ENCODE measurements at regions not wholly inside any gene's neighbourhood (a gene's known extent, or its start where the extent isn't known, plus 50 kb on each side); places are given as distances from the start of the nearest gene placed in this dataset.

GRCh38 chr4:184955636-184956035, 62.7 kb upstream of the HELT start:
- BruUV-seq (replicated peaks), result no TSS peak
- ChIA-PET CTCF (ENCODE audit: low intra/inter-chr PET ratio, low total read pairs) (no interaction called here), POLR2A (no interaction called here)
- Histone ChIP-seq H3K36me3 (replicated peaks in 1 of 2; ENCODE audit: control insufficient read depth in 1 of 2, insufficient read depth in 2 of 2, low read length in 2 of 2) (no peaks in the 10 kb centered on the region), H3K9ac (ENCODE audit: insufficient read depth, low read depth, low read length) (no peak overlapping the region), H2AFZ (ENCODE audit: low read length) (no peak overlapping the region), H4K20me1 (ENCODE audit: insufficient read depth, low read length) (no peaks in the 10 kb centered on the region), H3K9me3 (ENCODE audit: low read length) (no peaks in the 10 kb centered on the region), H3K4me1 (ENCODE audit: insufficient read depth, low read length) (peaks cover 19% of the 10 kb centered on the region), H3K27ac (ENCODE audit: extremely low read length, insufficient read depth, low read length) (no peak overlapping the region), H3K4me3 (replicated peaks in 1 of 3; ENCODE audit: insufficient read depth in 1 of 3, low read depth in 2 of 3, low read length in 3 of 3) (no peak overlapping the region), H3K27me3 (ENCODE audit: control insufficient read depth in 1 of 2, insufficient read depth in 2 of 2, low read length in 2 of 2) (peaks cover 0 to 27% of the 10 kb centered on the region in 2 experiments; a peak in 2 of 5 replicates), H3K4me2 (ENCODE audit: low read depth, low read length) (no peak overlapping the region), H3K79me2 (ENCODE audit: insufficient read depth, low read length) (no peaks in the 10 kb centered on the region)
- 56% methylated on average over 8 of the region's 8 CpGs for WGBS (ENCODE audit: low lambda C conversion rate)
- in situ Hi-C loops (cut with HindIII; ENCODE audit: extremely low pct_ligation_motif_present, low pct_unique_long_range_greater_than_20kb) (no loop called here), intact Hi-C loops (cut with micrococcal nuclease; ENCODE audit: unreplicated experiment) (no loop called here)
- DNase-seq (ENCODE audit: low spot score), result no peak
- ATAC-seq, result no peak
- TF ChIP-seq ZNF678 (CRISPR knock-in tag; IDR thresholded peaks at IDR 0.05), result no peak
- TF ChIP-seq ZNF569 (CRISPR knock-in tag; IDR thresholded peaks at IDR 0.05; ENCODE audit: borderline replicate concordance), result no peak
- no peak for TF ChIP-seq KDM1A (CRISPR knock-in tag; IDR thresholded peaks at IDR 0.05)
- no peak for TF ChIP-seq RORA (CRISPR knock-in tag; IDR thresholded peaks at IDR 0.05)
- TF ChIP-seq, protein P1, sequence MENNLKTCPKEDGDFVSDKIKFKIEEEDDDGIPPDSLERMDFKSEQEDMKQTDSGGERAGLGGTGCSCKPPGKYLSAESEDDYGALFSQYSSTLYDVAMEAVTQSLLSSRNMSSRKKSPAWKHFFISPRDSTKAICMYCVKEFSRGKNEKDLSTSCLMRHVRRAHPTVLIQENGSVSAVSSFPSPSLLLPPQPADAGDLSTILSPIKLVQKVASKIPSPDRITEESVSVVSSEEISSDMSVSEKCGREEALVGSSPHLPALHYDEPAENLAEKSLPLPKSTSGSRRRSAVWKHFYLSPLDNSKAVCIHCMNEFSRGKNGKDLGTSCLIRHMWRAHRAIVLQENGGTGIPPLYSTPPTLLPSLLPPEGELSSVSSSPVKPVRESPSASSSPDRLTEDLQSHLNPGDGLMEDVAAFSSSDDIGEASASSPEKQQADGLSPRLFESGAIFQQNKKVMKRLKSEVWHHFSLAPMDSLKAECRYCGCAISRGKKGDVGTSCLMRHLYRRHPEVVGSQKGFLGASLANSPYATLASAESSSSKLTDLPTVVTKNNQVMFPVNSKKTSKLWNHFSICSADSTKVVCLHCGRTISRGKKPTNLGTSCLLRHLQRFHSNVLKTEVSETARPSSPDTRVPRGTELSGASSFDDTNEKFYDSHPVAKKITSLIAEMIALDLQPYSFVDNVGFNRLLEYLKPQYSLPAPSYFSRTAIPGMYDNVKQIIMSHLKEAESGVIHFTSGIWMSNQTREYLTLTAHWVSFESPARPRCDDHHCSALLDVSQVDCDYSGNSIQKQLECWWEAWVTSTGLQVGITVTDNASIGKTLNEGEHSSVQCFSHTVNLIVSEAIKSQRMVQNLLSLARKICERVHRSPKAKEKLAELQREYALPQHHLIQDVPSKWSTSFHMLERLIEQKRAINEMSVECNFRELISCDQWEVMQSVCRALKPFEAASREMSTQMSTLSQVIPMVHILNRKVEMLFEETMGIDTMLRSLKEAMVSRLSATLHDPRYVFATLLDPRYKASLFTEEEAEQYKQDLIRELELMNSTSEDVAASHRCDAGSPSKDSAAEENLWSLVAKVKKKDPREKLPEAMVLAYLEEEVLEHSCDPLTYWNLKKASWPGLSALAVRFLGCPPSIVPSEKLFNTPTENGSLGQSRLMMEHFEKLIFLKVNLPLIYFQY (CRISPR knock-in tag; IDR thresholded peaks at IDR 0.05; ENCODE audit: borderline replicate concordance), result no peak
- no peak for TF ChIP-seq PAX8 (CRISPR knock-in tag; IDR thresholded peaks at IDR 0.05; ENCODE audit: borderline replicate concordance)
- no peak for FAIRE-seq

All from HepG2 (cell line).